Common myeloid progenitor, CD34-positive (primary cell): ENCODE measurements at regions not wholly inside any gene's neighbourhood (a gene's known extent, or its start where the extent isn't known, plus 50 kb on each side); places are given as distances from the start of the nearest gene placed in this dataset.

Experiments used
- CTCF ChIA-PET: fragments of 350-600 bp; sonication (Branson Sonifier 250); formaldehyde crosslinking; loops from one replicate; lab custom pipeline; 2021; ENCODE audit warnings: antibody characterized with exemption; lab: Charles Lee
- POLR2A ChIA-PET: fragments of 350-600 bp; sonication (Branson Sonifier 250); formaldehyde crosslinking; loops from one replicate; lab custom pipeline; 2021; ENCODE audit warnings: antibody characterized with exemption; lab: Charles Lee
- DNase-seq, 3 donors: peaks; one replicate each; pipeline versions ENCODE4 v3.0.0 to v3.0.0-alpha.2; 2013
- H3K27ac ChIP-seq, 2 experiments: 1 replicate in 1 of 2; 2 replicates in 1 of 2; pipeline ENCODE4 v1.7.0; 2013; ENCODE audit warnings: inconsistent platforms in 2 of 2, low read length in 2 of 2, mild to moderate bottlenecking in 2 of 2, low read depth in 1 of 2, moderate library complexity in 1 of 2; ENCODE audit not compliant: severe bottlenecking in 2 of 2, insufficient read depth in 1 of 2, poor library complexity in 1 of 2
- H3K27me3 ChIP-seq, 5 experiments: replicated peaks in 2 of 5; 1 replicate in 3 of 5; 2 replicates in 2 of 5; pipeline versions ENCODE4 v1.6.1 to v1.7.0; 2013; ENCODE audit warnings: low read length in 4 of 5, mild to moderate bottlenecking in 2 of 5, moderate library complexity in 2 of 5, inconsistent platforms in 1 of 5; ENCODE audit not compliant: insufficient read depth in 5 of 5, control insufficient read depth in 4 of 5
- H3K36me3 ChIP-seq, 4 experiments: 1 replicate in 2 of 4; 2 replicates in 2 of 4; pipeline versions ENCODE4 v1.6.1 to v1.7.0; 2013; ENCODE audit warnings: low read length in 3 of 4, control low read depth in 1 of 4, mild to moderate bottlenecking in 1 of 4; ENCODE audit not compliant: control insufficient read depth in 4 of 4, insufficient read depth in 4 of 4
- H3K4me1 ChIP-seq, 4 experiments: 1 replicate in 3 of 4; 2 replicates in 1 of 4; pipeline versions ENCODE4 v1.6.1 to v1.7.1; 2013; ENCODE audit warnings: low read length in 3 of 4, mild to moderate bottlenecking in 3 of 4, control low read depth in 1 of 4, inconsistent platforms in 1 of 4, moderate library complexity in 1 of 4; ENCODE audit not compliant: control insufficient read depth in 4 of 4, insufficient read depth in 4 of 4; ENCODE audit errors: control extremely low read depth in 1 of 4
- H3K4me3 ChIP-seq, 7 experiments: 1 replicate in 4 of 7; 2 replicates in 3 of 7; pipeline versions ENCODE4 v1.5.1 to v1.7.0; 2013; ENCODE audit warnings: mild to moderate bottlenecking in 7 of 7, low read length in 6 of 7, moderate library complexity in 6 of 7, inconsistent platforms in 2 of 7, low read depth in 2 of 7, control low read depth in 1 of 7; ENCODE audit not compliant: insufficient read depth in 4 of 7, control insufficient read depth in 1 of 7; ENCODE audit errors: extremely low read depth in 1 of 7
- H3K9me3 ChIP-seq, 5 experiments: 1 replicate in 4 of 5; 2 replicates in 1 of 5; pipeline versions ENCODE4 v1.6.1 to v1.7.1; 2013; ENCODE audit warnings: low read length in 4 of 5, mild to moderate bottlenecking in 2 of 5, inconsistent platforms in 1 of 5, low read depth in 1 of 5, moderate library complexity in 1 of 5; ENCODE audit not compliant: control insufficient read depth in 4 of 5, insufficient read depth in 2 of 5; ENCODE audit errors: control extremely low read depth in 1 of 5
- WGBS: methylation state at CpG from one replicate; pipeline ENCODE4 v1.1.5; 2013; ENCODE audit not compliant: insufficient coverage; 5-methylcytosine and 5-hydroxymethylcytosine counted together

- H3K36me3 ChIP-seq = no peaks in the 10 kb centered on the region
- ChIA-PET POLR2A (no interaction called here), CTCF (no interaction called here)
- H3K4me1 ChIP-seq = no peaks in the 10 kb centered on the region
- no peak for DNase-seq
- H3K27me3 ChIP-seq = peaks cover 0 to 2% (median 0%) of the 10 kb centered on the region in 5 experiments
- no peak overlapping the region for H3K4me3 ChIP-seq
- WGBS = 100% methylated on average over 1 of the region's 1 CpG
- H3K27ac ChIP-seq = no peak overlapping the region
- peaks cover 0 to 2% (median under 1%) of the 10 kb centered on the region in 5 experiments for H3K9me3 ChIP-seq
These were observed 407.4 kb upstream of the AZI2 start for GRCh38 chr3:28756056-28756455.

GRCh38 chr3:28758115-28758514 is 409.5 kb upstream of the AZI2 start:
- peaks cover 0 to 2% (median 0%) of the 10 kb centered on the region in 5 experiments for H3K27me3 ChIP-seq
- H3K9me3 ChIP-seq = peaks cover 0 to 2% (median 0%) of the 10 kb centered on the region in 5 experiments
- DNase-seq = no peak
- no peaks in the 10 kb centered on the region for H3K4me1 ChIP-seq
- POLR2A ChIA-PET = no interaction called here
- CTCF ChIA-PET = no interaction called here
- no peak overlapping the region for H3K4me3 ChIP-seq
- H3K27ac ChIP-seq = no peak overlapping the region
- no peaks in the 10 kb centered on the region for H3K36me3 ChIP-seq

- no peak for DNase-seq
- ChIA-PET POLR2A (no interaction called here), CTCF (no interaction called here)
- Histone ChIP-seq H3K9me3 (peaks cover 0 to 2% (median 0%) of the 10 kb centered on the region in 5 experiments), H3K4me1 (no peaks in the 10 kb centered on the region), H3K27me3 (no peaks in the 10 kb centered on the region), H3K4me3 (no peak overlapping the region), H3K27ac (no peak overlapping the region), H3K36me3 (no peaks in the 10 kb centered on the region)
- WGBS = no CpG with 5 or more reads among the region's 1 CpG
These were observed 412.8 kb upstream of the AZI2 start for GRCh38 chr3:28761375-28761774.

- POLR2A ChIA-PET = no interaction called here
- no peak for DNase-seq
- CTCF ChIA-PET = no interaction called here
- H3K27ac ChIP-seq = no peak overlapping the region
- H3K4me3 ChIP-seq = no peak overlapping the region
- H3K4me1 ChIP-seq = peaks cover 0 to 6% (median 5%) of the 10 kb centered on the region in 4 experiments
- WGBS = no CpG with 5 or more reads among the region's 1 CpG
- H3K36me3 ChIP-seq = no peaks in the 10 kb centered on the region
- H3K9me3 ChIP-seq = peaks cover 0 to 4% (median 0%) of the 10 kb centered on the region in 5 experiments
- H3K27me3 ChIP-seq = no peaks in the 10 kb centered on the region
These were observed 416.6 kb upstream of the AZI2 start for GRCh38 chr3:28765194-28765593.

- Histone ChIP-seq H3K4me1 (peaks cover 0 to 6% (median 5%) of the 10 kb centered on the region in 4 experiments), H3K27ac (no peak overlapping the region), H3K9me3 (peaks cover 0 to 20% (median 10%) of the 10 kb centered on the region in 5 experiments), H3K4me3 (no peak overlapping the region), H3K27me3 (no peaks in the 10 kb centered on the region), H3K36me3 (no peaks in the 10 kb centered on the region)
- CTCF ChIA-PET = no interaction called here
- POLR2A ChIA-PET = interaction anchor here (0.7 kb wide), 1 partner anchor 1567 kb away, joined by 7 read pairs; no protein-coding TSS in a partner anchor
- 0% methylated on average over 1 of the region's 1 CpG for WGBS
- peak in 2 of 3 donors; percentile 2 to 13 for DNase-seq
These were observed 419.8 kb upstream of the AZI2 start for GRCh38 chr3:28768439-28768838.

- WGBS = 100% methylated on average over 1 of the region's 6 CpGs
- no peak for DNase-seq
- no peaks in the 10 kb centered on the region for H3K4me1 ChIP-seq
- no peaks in the 10 kb centered on the region for H3K27me3 ChIP-seq
- H3K9me3 ChIP-seq = peaks cover 0 to 1% (median 0%) of the 10 kb centered on the region in 5 experiments
- H3K27ac ChIP-seq = no peak overlapping the region
- no peaks in the 10 kb centered on the region for H3K36me3 ChIP-seq
- ChIA-PET CTCF (no interaction called here), POLR2A (no interaction called here)
- no peak overlapping the region for H3K4me3 ChIP-seq
These were observed 429.3 kb upstream of the AZI2 start for GRCh38 chr3:28777806-28778475.

- ChIA-PET CTCF (no interaction called here), POLR2A (interaction anchor here (0.5 kb wide), 1 partner anchor 994 kb away, joined by 4 read pairs; no protein-coding TSS in a partner anchor)
- DNase-seq = no peak
- Histone ChIP-seq H3K27ac (no peak overlapping the region), H3K36me3 (no peaks in the 10 kb centered on the region), H3K9me3 (no peaks in the 10 kb centered on the region), H3K27me3 (no peaks in the 10 kb centered on the region), H3K4me1 (no peaks in the 10 kb centered on the region), H3K4me3 (no peak overlapping the region)
- WGBS = 83% methylated on average over 2 of the region's 3 CpGs
These were observed 431.9 kb upstream of the AZI2 start for GRCh38 chr3:28780480-28780879.
